ENCODE measurements at regions not wholly inside any gene's neighbourhood (a gene's known extent, or its start where the extent isn't known, plus 50 kb on each side); places are given as distances from the start of the nearest gene placed in this dataset.
A peak's percentile ranks its signal among the peaks of the same experiment; 100 is the strongest.

GRCh38 chr7:85851571-85852193 is 664.8 kb upstream of the SEMA3D start:
- Histone ChIP-seq H3K4me1 (no peaks in the 10 kb centered on the region), H3K27ac (no peak overlapping the region), H3K4me3 (no peak overlapping the region), H3K9me3 (no peaks in the 10 kb centered on the region), H3K36me3 (peaks cover 4% of the 10 kb centered on the region), H3K27me3 (no peaks in the 10 kb centered on the region)
- DNase-seq (ENCODE audit: low spot score in 2 of 2) = no peak
- intact Hi-C loops (cut with DNase I; ENCODE audit: low total_unique reads) = no loop called here
- peak in 2 of 3 donors; percentile 29 to 47 for TF ChIP-seq CTCF (IDR thresholded peaks at IDR 0.05)
- no peak for TF ChIP-seq POLR2AphosphoS5 (IDR thresholded peaks at IDR 0.05)
- no peak for TF ChIP-seq POLR2A (IDR thresholded peaks at IDR 0.05)

- Histone ChIP-seq H3K4me1 (no peaks in the 10 kb centered on the region), H3K36me3 (peaks cover 4% of the 10 kb centered on the region), H3K4me3 (no peak overlapping the region), H3K9me3 (no peaks in the 10 kb centered on the region), H3K27me3 (no peaks in the 10 kb centered on the region), H3K27ac (no peak overlapping the region)
- TF ChIP-seq POLR2AphosphoS5 (IDR thresholded peaks at IDR 0.05) = no peak
- TF ChIP-seq POLR2A (IDR thresholded peaks at IDR 0.05) = no peak
- no peak for TF ChIP-seq CTCF (IDR thresholded peaks at IDR 0.05)
- no peak for DNase-seq (ENCODE audit: low spot score in 2 of 2)
- intact Hi-C loops (cut with DNase I; ENCODE audit: low total_unique reads) = no loop called here
Measured at GRCh38 chr7:85850381-85850780, 663.5 kb upstream of the SEMA3D start.

GRCh38 chr7:85840554-85840953 is 653.7 kb upstream of the SEMA3D start:
- no peaks in the 10 kb centered on the region for H3K4me1 ChIP-seq
- no peaks in the 10 kb centered on the region for H3K9me3 ChIP-seq
- H3K27ac ChIP-seq = no peak overlapping the region
- H3K4me3 ChIP-seq = no peak overlapping the region
- H3K27me3 ChIP-seq = no peaks in the 10 kb centered on the region
- DNase-seq (ENCODE audit: low spot score in 2 of 2) = no peak
- intact Hi-C loops (cut with DNase I; ENCODE audit: low total_unique reads) = no loop called here
- TF ChIP-seq POLR2AphosphoS5 (IDR thresholded peaks at IDR 0.05) (no peak), CTCF (IDR thresholded peaks at IDR 0.05) (no peak), POLR2A (IDR thresholded peaks at IDR 0.05) (no peak)
- H3K36me3 ChIP-seq = no peaks in the 10 kb centered on the region

- Histone ChIP-seq H3K4me1 (no peaks in the 10 kb centered on the region), H3K36me3 (no peaks in the 10 kb centered on the region), H3K27me3 (no peaks in the 10 kb centered on the region), H3K9me3 (no peaks in the 10 kb centered on the region), H3K4me3 (no peak overlapping the region), H3K27ac (no peak overlapping the region)
- TF ChIP-seq POLR2AphosphoS5 (IDR thresholded peaks at IDR 0.05) = no peak
- no peak for TF ChIP-seq POLR2A (IDR thresholded peaks at IDR 0.05)
- TF ChIP-seq CTCF (IDR thresholded peaks at IDR 0.05) = no peak
- DNase-seq (ENCODE audit: low spot score in 2 of 2) = no peak
- intact Hi-C loops (cut with DNase I; ENCODE audit: low total_unique reads) = no loop called here
Measured at GRCh38 chr7:85833066-85833465, 646.2 kb upstream of the SEMA3D start.

- Histone ChIP-seq H3K4me3 (no peak overlapping the region), H3K27me3 (no peaks in the 10 kb centered on the region), H3K36me3 (no peaks in the 10 kb centered on the region), H3K9me3 (no peaks in the 10 kb centered on the region), H3K27ac (no peak overlapping the region), H3K4me1 (no peaks in the 10 kb centered on the region)
- no peak for TF ChIP-seq CTCF (IDR thresholded peaks at IDR 0.05)
- no peak for TF ChIP-seq POLR2A (IDR thresholded peaks at IDR 0.05)
- no peak for TF ChIP-seq POLR2AphosphoS5 (IDR thresholded peaks at IDR 0.05)
- DNase-seq (ENCODE audit: low spot score in 2 of 2) = no peak
- intact Hi-C loops (cut with DNase I; ENCODE audit: low total_unique reads) = no loop called here
Measured at GRCh38 chr7:85830982-85831381, 644.1 kb upstream of the SEMA3D start.

All from breast epithelium (tissue), 4 donors.